Hepatocyte (in vitro differentiated cells): ENCODE measurements at regions not wholly inside any gene's neighbourhood (a gene's known extent, or its start where the extent isn't known, plus 50 kb on each side); places are given as distances from the start of the nearest gene placed in this dataset.

Source experiments
- DNase-seq: peaks from one replicate; pipeline ENCODE4 v3.0.0-alpha.2; 2016; ENCODE audit warnings: low spot score
- H2AFZ ChIP-seq: fragments of 200-600 bp; sonication (generic); 2 replicates; pipeline ENCODE4 v1.6.0; 2016; ENCODE audit warnings: antibody characterized with exemption, mild to moderate bottlenecking
- H3K27ac ChIP-seq: fragments of 200-600 bp; sonication (generic); 2 replicates; pipeline ENCODE4 v1.5.1; 2016; ENCODE audit warnings: mild to moderate bottlenecking
- H3K27me3 ChIP-seq: fragments of 200-600 bp; sonication (generic); 2 replicates; pipeline ENCODE4 v1.6.1; 2016
- H3K36me3 ChIP-seq: fragments of 200-600 bp; sonication (generic); replicated peaks from 2 replicates; pipeline ENCODE4 v1.5.1; 2016; ENCODE audit warnings: low read depth; ENCODE audit not compliant: insufficient read depth
- H3K4me1 ChIP-seq: fragments of 200-600 bp; sonication (generic); 2 replicates; pipeline ENCODE4 v1.5.1; 2016; ENCODE audit warnings: mild to moderate bottlenecking, moderate library complexity; ENCODE audit not compliant: insufficient read depth
- H3K4me2 ChIP-seq: fragments of 200-600 bp; sonication (generic); 2 replicates; pipeline ENCODE4 v1.6.0; 2016
- H3K4me3 ChIP-seq: fragments of 200-600 bp; sonication (generic); 2 replicates; pipeline ENCODE4 v1.5.1; 2016; ENCODE audit warnings: mild to moderate bottlenecking
- H3K79me2 ChIP-seq: fragments of 200-600 bp; sonication (generic); 2 replicates; pipeline ENCODE4 v1.6.0; 2017; ENCODE audit warnings: mild to moderate bottlenecking
- H3K9me2 ChIP-seq: fragments of 200-600 bp; sonication (generic); replicated peaks from 2 replicates; pipeline ENCODE4 v1.6.0; 2017; ENCODE audit warnings: mild to moderate bottlenecking; ENCODE audit not compliant: insufficient read depth
- H3K9me3 ChIP-seq: fragments of 200-600 bp; sonication (generic); 2 replicates; pipeline ENCODE4 v1.5.1; 2016; ENCODE audit warnings: low read depth, mild to moderate bottlenecking
- H4K20me1 ChIP-seq: fragments of 200-600 bp; sonication (generic); 2 replicates; pipeline ENCODE4 v1.6.0; 2016; ENCODE audit warnings: mild to moderate bottlenecking; ENCODE audit not compliant: insufficient read depth, poor library complexity, severe bottlenecking
- EZH2 ChIP-seq: fragments of 200-600 bp; sonication (generic); IDR thresholded peaks from 2 replicates; pipeline ENCODE4 v1.6.1; 2016; ENCODE audit warnings: antibody characterized with exemption, mild to moderate bottlenecking, borderline replicate concordance
- EZH2phosphoT487 ChIP-seq: fragments of 200-600 bp; sonication (generic); IDR thresholded peaks from one replicate; pipeline ENCODE4 v1.6.1; 2018; ENCODE audit warnings: antibody characterized with exemption, mild to moderate bottlenecking, low read depth, moderate library complexity; ENCODE audit not compliant: unreplicated experiment, severe bottlenecking
- WGBS: methylation state at CpG from one replicate; pipeline ENCODE4 v1.1.6; 2016; ENCODE audit warnings: low lambda C conversion rate; ENCODE audit errors: missing lambda C conversion rate; 5-methylcytosine and 5-hydroxymethylcytosine counted together
- TF ChIP-seq, protein P1 (sequence below): fragments of 200-600 bp; sonication (generic); IDR thresholded peaks from 2 replicates; pipeline ENCODE4 v1.5.1; 2016; ENCODE audit warnings: antibody characterized with exemption, mild to moderate bottlenecking; ENCODE audit not compliant: poor library complexity

GRCh38 chr7:15837306-15837950, 150.9 kb upstream of the MEOX2 start:
- no peak for DNase-seq
- WGBS, result 63% methylated on average over 5 of the region's 5 CpGs
- Histone ChIP-seq H3K79me2 (no peaks in the 10 kb centered on the region), H3K27me3 (no peaks in the 10 kb centered on the region), H3K9me2 (no peaks in the 10 kb centered on the region), H4K20me1 (no peaks in the 10 kb centered on the region), H3K9me3 (no peaks in the 10 kb centered on the region), H2AFZ (no peak overlapping the region), H3K4me1 (peaks cover 7% of the 10 kb centered on the region), H3K4me2 (no peak overlapping the region), H3K36me3 (no peaks in the 10 kb centered on the region), H3K4me3 (no peak overlapping the region), H3K27ac (no peak overlapping the region)
- TF ChIP-seq EZH2phosphoT487 (no peak), EZH2 (no peak)
- TF ChIP-seq, protein P1, sequence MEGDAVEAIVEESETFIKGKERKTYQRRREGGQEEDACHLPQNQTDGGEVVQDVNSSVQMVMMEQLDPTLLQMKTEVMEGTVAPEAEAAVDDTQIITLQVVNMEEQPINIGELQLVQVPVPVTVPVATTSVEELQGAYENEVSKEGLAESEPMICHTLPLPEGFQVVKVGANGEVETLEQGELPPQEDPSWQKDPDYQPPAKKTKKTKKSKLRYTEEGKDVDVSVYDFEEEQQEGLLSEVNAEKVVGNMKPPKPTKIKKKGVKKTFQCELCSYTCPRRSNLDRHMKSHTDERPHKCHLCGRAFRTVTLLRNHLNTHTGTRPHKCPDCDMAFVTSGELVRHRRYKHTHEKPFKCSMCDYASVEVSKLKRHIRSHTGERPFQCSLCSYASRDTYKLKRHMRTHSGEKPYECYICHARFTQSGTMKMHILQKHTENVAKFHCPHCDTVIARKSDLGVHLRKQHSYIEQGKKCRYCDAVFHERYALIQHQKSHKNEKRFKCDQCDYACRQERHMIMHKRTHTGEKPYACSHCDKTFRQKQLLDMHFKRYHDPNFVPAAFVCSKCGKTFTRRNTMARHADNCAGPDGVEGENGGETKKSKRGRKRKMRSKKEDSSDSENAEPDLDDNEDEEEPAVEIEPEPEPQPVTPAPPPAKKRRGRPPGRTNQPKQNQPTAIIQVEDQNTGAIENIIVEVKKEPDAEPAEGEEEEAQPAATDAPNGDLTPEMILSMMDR, result no peak

- H3K36me3 ChIP-seq, result no peaks in the 10 kb centered on the region
- H3K4me2 ChIP-seq, result no peak overlapping the region
- H3K27ac ChIP-seq, result no peak overlapping the region
- DNase-seq, result no peak
- no peaks in the 10 kb centered on the region for H4K20me1 ChIP-seq
- H3K4me3 ChIP-seq, result no peak overlapping the region
- H3K9me2 ChIP-seq, result no peaks in the 10 kb centered on the region
- no peaks in the 10 kb centered on the region for H3K27me3 ChIP-seq
- H2AFZ ChIP-seq, result no peak overlapping the region
- H3K4me1 ChIP-seq, result peaks cover 7% of the 10 kb centered on the region
- no peak for TF ChIP-seq EZH2
- no peaks in the 10 kb centered on the region for H3K79me2 ChIP-seq
- WGBS, result 88% methylated on average over 2 of the region's 2 CpGs
- no peaks in the 10 kb centered on the region for H3K9me3 ChIP-seq
These were observed 150.2 kb upstream of the MEOX2 start for GRCh38 chr7:15836651-15837050.

- WGBS, result 92% methylated on average over 4 of the region's 4 CpGs
- no peak overlapping the region for H3K27ac ChIP-seq
- no peak overlapping the region for H3K4me3 ChIP-seq
- H4K20me1 ChIP-seq, result no peaks in the 10 kb centered on the region
- no peak overlapping the region for H3K4me2 ChIP-seq
- no peaks in the 10 kb centered on the region for H3K9me2 ChIP-seq
- H2AFZ ChIP-seq, result no peak overlapping the region
- peaks cover 7% of the 10 kb centered on the region for H3K4me1 ChIP-seq
- H3K9me3 ChIP-seq, result no peaks in the 10 kb centered on the region
- no peak for DNase-seq
- no peaks in the 10 kb centered on the region for H3K27me3 ChIP-seq
- no peaks in the 10 kb centered on the region for H3K79me2 ChIP-seq
- TF ChIP-seq EZH2phosphoT487 (no peak), EZH2 (no peak)
- TF ChIP-seq, protein P1, result no peak
- no peaks in the 10 kb centered on the region for H3K36me3 ChIP-seq
These were observed 149.6 kb upstream of the MEOX2 start for GRCh38 chr7:15836041-15836440.

DNA sequence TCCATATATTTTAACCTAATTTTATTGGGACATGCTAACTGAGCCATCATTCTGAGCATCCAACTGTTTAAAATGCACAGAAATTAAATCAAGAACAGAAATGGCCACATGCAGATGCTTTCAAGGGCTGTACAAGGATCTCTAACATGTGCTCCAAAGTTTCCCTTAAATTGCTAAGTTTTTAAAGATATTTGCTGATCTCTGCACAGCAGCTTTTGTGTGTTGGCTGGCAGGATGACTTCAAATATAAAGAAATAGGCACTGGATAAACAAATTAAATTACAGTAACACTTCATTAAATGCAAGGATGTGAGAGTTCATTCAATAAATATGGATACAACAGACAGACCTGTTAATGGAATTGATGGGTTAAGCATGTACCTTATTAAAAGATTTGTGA, 148.0 kb upstream of the MEOX2 start:
- Histone ChIP-seq H3K9me3 (no peaks in the 10 kb centered on the region), H3K4me3 (no peak overlapping the region), H2AFZ (no peak overlapping the region), H4K20me1 (no peaks in the 10 kb centered on the region), H3K9me2 (no peaks in the 10 kb centered on the region), H3K4me1 (peaks cover 7% of the 10 kb centered on the region), H3K79me2 (no peaks in the 10 kb centered on the region), H3K4me2 (no peak overlapping the region), H3K27me3 (no peaks in the 10 kb centered on the region), H3K36me3 (no peaks in the 10 kb centered on the region), H3K27ac (no peak overlapping the region)
- TF ChIP-seq, protein P1, result no peak
- no peak for TF ChIP-seq EZH2
- no peak for TF ChIP-seq EZH2phosphoT487
- DNase-seq, result no peak
